ENCODE measurements at regions not wholly inside any gene's neighbourhood (a gene's known extent, or its start where the extent isn't known, plus 50 kb on each side); places are given as distances from the start of the nearest gene placed in this dataset.

DNA sequence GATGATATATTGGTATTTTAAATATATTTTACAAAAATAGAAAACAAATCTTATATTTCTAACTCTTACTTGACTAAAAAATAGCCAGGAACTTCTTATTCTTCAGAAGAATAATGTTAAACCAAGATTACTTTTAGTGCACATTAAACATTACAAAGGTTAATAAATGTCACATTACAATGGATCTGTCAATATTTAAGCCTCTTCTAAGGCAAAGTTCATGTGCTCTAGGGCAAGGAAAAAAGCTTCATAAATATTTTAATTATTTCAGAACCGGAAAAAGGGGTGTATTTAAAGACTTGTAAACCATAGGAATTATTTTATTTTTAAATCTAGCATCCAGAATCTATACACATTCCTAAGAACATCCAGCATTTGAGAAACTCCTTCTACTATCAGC, 166.9 kb upstream of the ROBO2 start:
- TF ChIP-seq, protein P1, sequence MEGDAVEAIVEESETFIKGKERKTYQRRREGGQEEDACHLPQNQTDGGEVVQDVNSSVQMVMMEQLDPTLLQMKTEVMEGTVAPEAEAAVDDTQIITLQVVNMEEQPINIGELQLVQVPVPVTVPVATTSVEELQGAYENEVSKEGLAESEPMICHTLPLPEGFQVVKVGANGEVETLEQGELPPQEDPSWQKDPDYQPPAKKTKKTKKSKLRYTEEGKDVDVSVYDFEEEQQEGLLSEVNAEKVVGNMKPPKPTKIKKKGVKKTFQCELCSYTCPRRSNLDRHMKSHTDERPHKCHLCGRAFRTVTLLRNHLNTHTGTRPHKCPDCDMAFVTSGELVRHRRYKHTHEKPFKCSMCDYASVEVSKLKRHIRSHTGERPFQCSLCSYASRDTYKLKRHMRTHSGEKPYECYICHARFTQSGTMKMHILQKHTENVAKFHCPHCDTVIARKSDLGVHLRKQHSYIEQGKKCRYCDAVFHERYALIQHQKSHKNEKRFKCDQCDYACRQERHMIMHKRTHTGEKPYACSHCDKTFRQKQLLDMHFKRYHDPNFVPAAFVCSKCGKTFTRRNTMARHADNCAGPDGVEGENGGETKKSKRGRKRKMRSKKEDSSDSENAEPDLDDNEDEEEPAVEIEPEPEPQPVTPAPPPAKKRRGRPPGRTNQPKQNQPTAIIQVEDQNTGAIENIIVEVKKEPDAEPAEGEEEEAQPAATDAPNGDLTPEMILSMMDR (IDR thresholded peaks at IDR 0.05) = no peak
- TF ChIP-seq POLR2A (IDR thresholded peaks at IDR 0.05) (no peak), EP300 (IDR thresholded peaks at IDR 0.05) (no peak)
